SH-SY5Y (cell line): ENCODE measurements at regions not wholly inside any gene's neighbourhood (a gene's known extent, or its start where the extent isn't known, plus 50 kb on each side); places are given as distances from the start of the nearest gene placed in this dataset.

Experiments used
- GATA2 ChIP-seq: IDR thresholded peaks from 2 replicates; pipeline ENCODE4 v1.6.1; 2011; ENCODE audit warnings: mild to moderate bottlenecking, low read depth, low read length
- GATA3 ChIP-seq: IDR thresholded peaks from 2 replicates; pipeline ENCODE4 v1.6.1; 2011; ENCODE audit warnings: low read depth, mild to moderate bottlenecking, low read length, moderate library complexity

DNA sequence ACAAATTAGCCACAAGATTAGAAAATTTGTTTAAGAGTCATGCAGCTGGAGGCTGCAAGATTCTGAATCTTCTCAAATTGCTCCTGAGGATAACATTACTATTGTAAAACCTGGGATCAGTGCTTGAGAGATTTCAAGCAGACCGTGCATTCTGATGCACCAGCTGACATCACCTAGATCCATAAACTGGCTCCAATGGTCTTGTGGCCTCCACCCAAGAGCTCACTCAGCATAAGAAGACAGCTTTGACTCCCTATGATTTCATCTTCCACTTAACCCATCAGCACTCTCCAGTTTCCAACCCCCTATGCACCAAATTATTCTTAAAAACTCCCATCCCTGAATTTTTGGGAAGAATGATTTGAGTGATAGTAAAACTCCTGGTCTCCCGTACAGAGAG is 1007.9 kb upstream of the TENM4 start:
- TF ChIP-seq GATA3, result no peak
- no peak for TF ChIP-seq GATA2

DNA sequence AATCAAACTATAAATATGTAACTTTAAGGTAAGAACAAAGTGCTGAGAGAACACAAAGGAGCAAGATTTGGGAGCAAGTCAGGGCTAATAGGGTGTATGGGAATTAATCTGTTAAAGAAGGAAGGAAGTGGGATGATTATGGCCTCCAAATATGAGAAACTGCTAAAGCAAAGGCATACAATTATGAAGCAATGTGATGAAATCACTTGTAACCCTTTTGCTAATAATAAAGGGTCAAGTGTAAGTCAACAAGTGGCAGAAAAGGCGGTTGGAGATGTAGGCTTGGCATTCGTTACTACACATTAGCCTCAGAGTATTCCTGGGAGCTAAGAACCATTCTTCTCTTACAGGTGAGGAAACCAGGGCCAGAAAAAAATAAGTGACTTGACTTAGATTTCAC is 1002.3 kb upstream of the TENM4 start:
- TF ChIP-seq GATA2, result no peak
- no peak for TF ChIP-seq GATA3

DNA sequence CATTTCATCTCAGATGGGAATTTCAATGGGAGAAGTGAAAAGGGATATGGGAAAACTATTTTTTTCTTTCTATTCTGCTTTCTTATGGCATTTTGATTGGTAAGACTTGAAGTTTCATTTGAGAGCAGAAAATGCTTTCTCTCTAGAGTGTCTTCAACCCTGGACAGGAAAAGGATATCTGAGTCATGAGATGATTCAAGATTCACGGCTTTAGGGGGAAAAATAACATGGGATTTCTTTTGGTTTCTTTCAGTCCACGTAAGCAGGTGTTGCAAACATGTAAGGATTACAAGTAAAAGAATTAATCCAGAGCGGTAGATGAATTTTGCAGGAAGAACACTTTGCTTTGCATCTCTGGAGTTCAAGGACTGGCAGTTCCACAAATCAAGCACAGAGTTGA is 1001.0 kb upstream of the TENM4 start:
- TF ChIP-seq GATA2 (no peak), GATA3 (no peak)

DNA sequence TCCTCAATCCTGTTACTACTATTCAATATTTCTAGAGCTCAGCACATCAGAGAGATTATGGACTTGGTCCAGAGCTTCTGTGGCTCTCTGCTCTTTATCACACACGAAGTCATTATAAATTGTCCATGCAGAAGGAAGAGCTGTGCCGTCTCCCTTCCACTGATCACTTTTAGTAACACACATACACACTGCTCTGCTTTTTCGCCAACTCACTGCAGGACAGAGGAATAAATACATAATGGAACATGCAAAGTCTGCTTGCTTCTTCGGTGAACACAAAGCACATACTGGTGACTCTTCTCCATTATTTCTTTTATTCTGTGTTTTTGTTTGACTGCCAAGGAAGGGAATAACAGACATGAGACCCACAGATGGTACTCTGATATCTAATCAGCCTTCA is 1000.0 kb upstream of the TENM4 start:
- TF ChIP-seq GATA3 (no peak), GATA2 (no peak)

DNA sequence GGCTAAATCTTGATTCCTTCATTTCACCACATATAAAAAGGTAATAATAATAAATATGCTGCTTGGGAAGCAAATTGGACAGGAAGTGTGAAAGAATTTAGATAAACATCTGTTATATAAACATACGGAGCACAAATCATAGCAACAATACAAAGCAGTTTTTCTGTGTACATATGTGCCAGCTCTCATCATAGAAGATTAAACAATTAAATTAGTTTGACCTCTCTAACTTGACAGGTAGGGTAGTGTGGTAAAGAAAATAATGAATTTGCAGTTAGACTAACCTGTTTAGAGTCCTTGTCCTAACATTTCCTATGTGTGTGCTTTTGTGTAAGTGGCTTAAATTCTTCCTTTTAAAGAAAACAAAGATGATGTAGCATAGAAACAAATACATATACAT is 995.7 kb upstream of the TENM4 start:
- TF ChIP-seq GATA3 (no peak), GATA2 (no peak)

DNA sequence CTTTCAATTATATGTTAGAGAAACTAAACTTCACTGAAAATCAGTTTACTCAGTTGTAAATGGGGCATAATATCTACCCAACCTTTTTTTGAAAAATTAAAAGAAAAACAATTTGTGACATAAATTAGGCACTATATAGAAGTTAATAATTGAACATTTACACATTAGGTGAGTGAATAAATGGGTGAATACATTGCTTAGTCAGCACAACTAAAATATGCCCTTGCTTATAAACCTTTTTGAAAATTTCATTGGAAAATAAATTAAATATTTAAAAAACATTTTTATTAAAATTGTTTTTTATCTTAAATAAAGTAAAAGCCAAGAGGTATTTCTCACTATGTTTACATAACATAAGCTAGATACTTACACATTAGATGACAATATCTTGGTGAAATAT is 994.5 kb upstream of the TENM4 start:
- TF ChIP-seq GATA2 (no peak), GATA3 (no peak)

DNA sequence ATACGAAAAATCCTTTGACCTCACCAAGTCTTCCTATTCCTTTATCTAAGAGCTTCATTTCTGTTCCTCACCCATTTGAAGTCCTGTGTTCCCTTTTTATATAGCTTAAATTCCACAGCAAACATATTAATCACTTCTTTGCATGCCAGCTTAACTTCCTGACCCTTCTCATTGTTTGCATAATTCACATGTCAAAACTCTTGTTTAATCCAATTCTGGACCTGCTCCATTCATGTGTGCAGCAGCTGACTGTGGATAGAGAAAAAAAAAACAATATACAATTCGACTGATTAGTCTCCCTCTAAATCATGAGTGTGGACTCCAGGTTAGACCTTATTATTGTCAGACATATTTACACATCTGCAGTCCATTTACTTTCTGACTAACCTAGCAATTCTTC is 991.2 kb upstream of the TENM4 start:
- TF ChIP-seq GATA2, result no peak
- TF ChIP-seq GATA3, result no peak

DNA sequence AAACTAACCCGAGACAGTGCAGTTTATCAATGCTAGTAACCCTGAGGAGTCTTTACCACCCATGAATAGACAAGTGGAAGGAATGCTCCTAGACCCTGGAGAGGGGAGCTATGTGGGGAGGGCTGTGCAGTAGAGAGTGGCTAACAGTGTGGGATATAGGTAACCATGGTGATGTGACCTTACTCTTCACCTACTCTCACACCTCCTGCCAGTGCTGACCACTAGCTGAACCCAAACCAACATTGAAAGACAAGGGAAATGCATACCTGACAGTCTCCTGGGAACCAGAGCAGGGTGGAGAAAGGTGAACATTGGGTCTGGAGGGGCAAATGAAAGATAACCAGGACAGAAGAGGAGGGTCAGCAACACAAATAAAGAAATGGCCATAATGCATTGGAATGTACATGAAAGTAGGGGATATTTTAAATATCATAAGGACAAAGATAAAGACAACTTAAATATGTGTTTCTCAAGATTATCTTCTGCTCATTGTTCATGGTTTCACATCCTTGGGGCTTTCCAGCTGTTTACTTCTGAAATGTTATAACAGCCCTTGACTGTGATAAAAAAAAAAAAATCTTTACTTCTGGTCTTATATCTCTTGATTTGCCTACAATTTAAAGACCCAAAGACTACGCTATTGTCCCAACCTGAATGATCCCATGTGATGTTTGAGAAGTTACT is 983.3 kb upstream of the TENM4 start:
- TF ChIP-seq GATA3 (no peak), GATA2 (no peak)

DNA sequence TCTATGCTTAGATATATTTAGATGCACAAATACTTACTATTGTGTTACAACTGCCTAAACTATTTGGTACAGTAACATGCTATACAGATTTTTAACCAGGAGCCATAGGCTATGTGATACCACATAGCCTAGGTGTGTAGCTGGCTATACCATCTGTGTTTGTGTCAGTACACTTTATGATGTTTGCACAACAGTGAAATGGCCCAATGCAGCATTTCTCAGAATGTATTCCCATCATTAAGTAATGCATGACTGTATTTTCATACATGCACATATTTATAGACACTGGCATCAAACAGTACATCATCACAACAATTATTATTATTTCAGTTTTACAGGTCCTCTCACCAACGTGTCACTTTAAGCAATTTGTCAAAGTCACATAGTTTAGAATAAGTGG is 979.5 kb upstream of the TENM4 start:
- TF ChIP-seq GATA2 (no peak), GATA3 (no peak)

DNA sequence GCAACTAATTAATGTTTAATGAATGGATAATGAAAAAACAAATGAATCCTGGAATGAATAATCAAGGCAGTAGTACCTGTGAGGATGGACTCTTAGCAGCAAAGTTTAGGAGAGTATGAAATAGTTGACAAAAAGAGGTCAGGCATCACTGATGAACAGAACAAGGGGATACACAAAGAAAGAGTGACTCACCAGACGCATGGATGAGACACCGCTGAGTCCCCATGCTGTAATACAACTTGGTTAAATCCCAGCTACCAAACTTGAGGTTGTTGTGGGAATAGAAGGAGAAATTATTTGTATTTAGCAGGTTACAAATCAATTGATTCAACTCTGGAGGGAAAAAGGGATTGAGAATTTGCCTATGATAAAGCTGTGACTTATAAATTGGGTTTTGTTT is 976.9 kb upstream of the TENM4 start:
- TF ChIP-seq GATA2 (no peak), GATA3 (no peak)

DNA sequence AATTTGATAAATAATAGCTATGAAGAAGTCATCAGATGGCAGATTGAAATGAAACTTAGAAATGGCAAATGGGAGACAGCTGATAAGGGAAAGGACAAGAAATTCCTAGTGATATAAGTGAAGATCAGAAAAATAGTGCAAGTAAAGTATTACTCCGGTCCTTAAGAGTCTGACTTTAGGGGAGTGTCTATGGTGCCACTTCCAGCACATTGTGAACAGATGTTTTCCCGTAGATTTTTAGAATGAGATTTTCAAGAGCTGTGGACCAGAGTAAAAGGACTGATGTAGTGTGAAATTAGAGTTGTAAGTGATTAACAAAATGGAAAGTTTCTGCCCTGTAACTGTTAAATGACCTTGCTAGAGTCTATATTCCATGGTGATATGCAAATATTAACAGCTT is 974.8 kb upstream of the TENM4 start:
- no peak for TF ChIP-seq GATA3
- TF ChIP-seq GATA2, result no peak

DNA sequence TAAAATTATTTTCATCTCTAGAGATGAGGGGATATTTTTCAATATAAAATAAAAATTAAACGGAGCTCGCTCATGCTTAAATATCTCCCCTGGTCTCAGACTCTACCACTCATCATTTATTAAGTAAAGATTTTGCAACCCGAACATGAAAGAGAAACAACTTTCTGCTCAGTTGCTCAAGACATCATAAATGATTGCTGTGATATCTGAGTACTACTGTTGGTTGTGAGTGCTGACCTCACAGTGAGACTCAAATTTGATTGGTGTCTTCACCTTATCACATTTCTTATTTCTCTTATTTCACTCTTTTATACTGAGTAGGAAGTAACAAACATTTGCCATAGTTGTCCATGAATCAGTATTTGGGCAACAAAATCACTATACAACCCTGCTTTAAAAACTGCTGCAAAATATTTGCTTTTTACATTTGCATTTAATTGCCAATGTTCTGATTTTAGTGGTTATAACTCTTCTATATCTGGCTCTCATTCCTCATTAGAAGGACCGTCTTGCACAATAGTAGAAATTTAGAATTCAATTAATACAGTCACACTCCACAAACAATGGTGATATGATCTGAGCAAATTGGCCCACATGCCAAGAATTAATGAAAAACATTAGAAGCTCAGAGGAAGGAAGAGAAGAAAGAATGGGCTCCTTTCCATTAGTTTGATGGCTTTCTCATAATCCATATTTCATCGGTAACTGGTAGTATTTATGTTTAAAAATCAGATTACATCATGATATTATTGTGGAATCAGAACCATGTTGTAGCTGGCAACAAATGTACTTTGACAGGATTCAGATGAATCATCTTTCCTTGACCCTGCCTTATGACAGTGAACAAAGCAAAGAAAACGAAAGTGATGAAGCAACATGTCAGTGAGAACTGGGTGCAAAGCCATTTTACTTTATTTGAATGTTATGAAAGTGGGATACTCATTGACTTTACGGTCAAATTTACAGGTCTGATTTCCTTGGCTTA is 973.6 kb upstream of the TENM4 start:
- TF ChIP-seq GATA3 (no peak), GATA2 (no peak)

DNA sequence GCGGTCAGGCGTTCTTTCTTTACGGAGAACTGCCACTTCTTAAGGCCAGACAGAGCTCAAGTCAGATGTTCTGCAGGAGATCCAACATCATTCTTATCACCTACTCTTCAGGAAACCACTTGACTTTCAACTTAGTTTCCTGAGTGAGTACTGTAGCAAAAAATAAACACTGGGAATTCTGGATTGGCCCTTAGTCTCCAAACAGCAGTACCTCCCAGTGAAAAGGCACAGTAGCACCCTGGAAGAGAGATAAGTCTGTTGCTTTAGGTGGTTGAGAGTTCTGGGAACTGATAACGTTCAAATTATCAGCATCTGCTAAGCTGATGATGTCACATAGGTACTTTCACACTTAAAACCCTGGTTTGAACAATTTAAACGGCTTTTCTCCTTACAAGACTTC is 971.8 kb upstream of the TENM4 start:
- no peak for TF ChIP-seq GATA2
- no peak for TF ChIP-seq GATA3

DNA sequence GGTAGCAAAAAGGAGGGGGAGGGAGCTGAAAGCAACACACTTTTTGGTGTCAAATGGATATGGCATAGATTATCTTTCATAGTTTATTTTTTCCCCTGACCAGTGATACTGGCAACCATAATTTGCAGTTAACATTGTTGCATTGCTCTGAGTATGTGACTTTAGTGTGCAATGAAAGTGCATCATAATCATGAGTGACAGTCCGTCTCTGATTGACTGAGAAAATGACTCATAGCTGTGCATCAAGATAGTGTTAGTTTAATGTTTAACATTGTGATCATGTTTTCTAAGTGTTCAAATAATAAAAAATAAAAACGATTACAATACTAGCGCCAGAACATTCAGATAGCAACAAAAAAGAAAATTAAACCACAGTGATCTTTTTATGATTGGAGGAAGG is 952.4 kb upstream of the TENM4 start:
- TF ChIP-seq GATA3 (no peak), GATA2 (no peak)

DNA sequence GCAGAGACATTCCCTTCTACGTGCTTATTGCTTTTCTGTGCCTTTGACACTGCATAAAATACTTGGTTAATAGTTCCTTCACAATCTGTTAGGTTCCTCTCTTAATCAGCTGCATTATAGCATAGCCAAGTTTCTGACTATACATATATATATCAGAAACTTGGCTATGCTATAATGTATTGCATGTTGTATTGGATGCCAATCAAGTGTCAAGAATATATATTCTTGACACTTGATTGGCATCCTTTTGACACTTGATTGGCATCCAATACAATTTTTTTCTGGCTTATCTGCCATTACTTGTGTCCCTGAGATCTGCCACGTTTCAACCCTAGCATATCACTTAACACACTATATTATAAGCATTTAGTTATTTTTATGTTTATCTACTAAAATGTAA is 949.7 kb upstream of the TENM4 start:
- TF ChIP-seq GATA2, result no peak
- no peak for TF ChIP-seq GATA3
